ENCODE measurements at regions not wholly inside any gene's neighbourhood (a gene's known extent, or its start where the extent isn't known, plus 50 kb on each side); places are given as distances from the start of the nearest gene placed in this dataset.

DNA sequence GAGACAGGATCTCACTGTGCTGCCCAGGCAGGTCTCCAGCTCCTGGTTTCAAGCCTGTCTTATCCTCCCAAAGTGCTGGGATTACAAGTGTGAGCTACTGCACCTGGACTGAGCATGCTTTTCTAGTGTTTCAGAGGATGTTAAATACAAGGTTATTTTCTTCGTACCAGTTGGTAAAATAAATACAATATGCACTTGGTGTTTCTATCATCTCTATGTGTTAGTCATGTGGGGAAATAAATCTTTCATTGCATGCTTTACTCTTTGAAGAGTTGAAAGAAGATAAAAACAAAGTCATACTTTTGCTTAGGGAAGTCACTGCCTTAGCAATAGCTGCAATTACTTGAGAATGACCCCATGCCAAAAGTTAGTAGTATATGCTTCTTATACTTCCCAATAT, 162.3 kb downstream of the PCDH7 start:
- ATAC-seq (peak; percentile 15; the same call in 1 of the 2 replicates), DNase-seq (ENCODE audit: low read depth, low spot score) (no peak)
- POLR2A ChIA-PET, result interaction anchor here (1.1 to 1.9 kb wide), 2 partner anchors 20 to 21 kb away, joined by 3 to 4 read pairs; no protein-coding TSS in a partner anchor
- RAD21 ChIA-PET (ENCODE audit: low non-redundant PET in 1 of 2, low total read pairs in 2 of 2, uncharacterized antibody in 2 of 2, unreplicated experiment in 2 of 2), result no interaction called here
- no peaks in the 10 kb centered on the region for H4K20me1 ChIP-seq (ENCODE audit: insufficient read depth)
- no peak overlapping the region; the same call in 1 of the 2 replicates for H3K27ac ChIP-seq (ENCODE audit: low read depth, low read length)
- H3K27me3 ChIP-seq (ENCODE audit: insufficient read depth, low read length), result no peaks in the 10 kb centered on the region
- no peak overlapping the region for H2AFZ ChIP-seq (ENCODE audit: low read depth, low read length, poor library complexity, severe bottlenecking)
- H3K4me2 ChIP-seq (ENCODE audit: low read length), result no peak overlapping the region
- no peaks in the 10 kb centered on the region for H3K9me2 ChIP-seq (ENCODE audit: insufficient read depth)
- intact Hi-C loops (cut with micrococcal nuclease), result no loop called here
- peaks cover 0 to 6% of the 10 kb centered on the region in 2 experiments; a peak in 1 of 4 replicates for H3K9me3 ChIP-seq (ENCODE audit: control insufficient read depth in 1 of 2, insufficient read depth in 1 of 2, low read depth in 1 of 2, low read length in 2 of 2)
- H3K36me3 ChIP-seq (ENCODE audit: control insufficient read depth in 1 of 2, insufficient read depth in 2 of 2, low read length in 2 of 2), result peaks cover 0 to 11% of the 10 kb centered on the region in 2 experiments; a peak in 1 of 4 replicates
- no peak overlapping the region for H3K4me3 ChIP-seq (replicated peaks in 1 of 2; ENCODE audit: low read depth in 1 of 2, low read length in 2 of 2)
- CTCF ChIA-PET, result no interaction called here
- peaks cover 51 to 63% of the 10 kb centered on the region in 2 experiments for H3K4me1 ChIP-seq (ENCODE audit: control insufficient read depth in 1 of 2, insufficient read depth in 2 of 2, low read length in 2 of 2)
- no peak for TF ChIP-seq EZH2 (IDR thresholded peaks at IDR 0.05)
- TF ChIP-seq YY1 (IDR thresholded peaks at IDR 0.05; ENCODE audit: extremely low read depth, insufficient replicate concordance, low read depth, low read length), result no peak
- TF ChIP-seq ZNF274 (IDR thresholded peaks at IDR 0.05; ENCODE audit: low read depth, low read length), result no peak
- TF ChIP-seq, protein P1, sequence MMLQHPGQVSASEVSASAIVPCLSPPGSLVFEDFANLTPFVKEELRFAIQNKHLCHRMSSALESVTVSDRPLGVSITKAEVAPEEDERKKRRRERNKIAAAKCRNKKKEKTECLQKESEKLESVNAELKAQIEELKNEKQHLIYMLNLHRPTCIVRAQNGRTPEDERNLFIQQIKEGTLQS (IDR thresholded peaks at IDR 0.05), result no peak
- TF ChIP-seq POLR2AphosphoS5 (IDR thresholded peaks at IDR 0.05; ENCODE audit: low read depth, low read length), result no peak
- TF ChIP-seq, protein P2, sequence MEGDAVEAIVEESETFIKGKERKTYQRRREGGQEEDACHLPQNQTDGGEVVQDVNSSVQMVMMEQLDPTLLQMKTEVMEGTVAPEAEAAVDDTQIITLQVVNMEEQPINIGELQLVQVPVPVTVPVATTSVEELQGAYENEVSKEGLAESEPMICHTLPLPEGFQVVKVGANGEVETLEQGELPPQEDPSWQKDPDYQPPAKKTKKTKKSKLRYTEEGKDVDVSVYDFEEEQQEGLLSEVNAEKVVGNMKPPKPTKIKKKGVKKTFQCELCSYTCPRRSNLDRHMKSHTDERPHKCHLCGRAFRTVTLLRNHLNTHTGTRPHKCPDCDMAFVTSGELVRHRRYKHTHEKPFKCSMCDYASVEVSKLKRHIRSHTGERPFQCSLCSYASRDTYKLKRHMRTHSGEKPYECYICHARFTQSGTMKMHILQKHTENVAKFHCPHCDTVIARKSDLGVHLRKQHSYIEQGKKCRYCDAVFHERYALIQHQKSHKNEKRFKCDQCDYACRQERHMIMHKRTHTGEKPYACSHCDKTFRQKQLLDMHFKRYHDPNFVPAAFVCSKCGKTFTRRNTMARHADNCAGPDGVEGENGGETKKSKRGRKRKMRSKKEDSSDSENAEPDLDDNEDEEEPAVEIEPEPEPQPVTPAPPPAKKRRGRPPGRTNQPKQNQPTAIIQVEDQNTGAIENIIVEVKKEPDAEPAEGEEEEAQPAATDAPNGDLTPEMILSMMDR (IDR thresholded peaks at IDR 0.05 in 2 of 3, conservative IDR thresholded peaks at IDR 0.05 in 1 of 3; ENCODE audit: borderline replicate concordance in 1 of 3, insufficient read depth in 1 of 3, low read depth in 2 of 3, low read length in 2 of 3), result no peak
- TF ChIP-seq, protein P3, sequence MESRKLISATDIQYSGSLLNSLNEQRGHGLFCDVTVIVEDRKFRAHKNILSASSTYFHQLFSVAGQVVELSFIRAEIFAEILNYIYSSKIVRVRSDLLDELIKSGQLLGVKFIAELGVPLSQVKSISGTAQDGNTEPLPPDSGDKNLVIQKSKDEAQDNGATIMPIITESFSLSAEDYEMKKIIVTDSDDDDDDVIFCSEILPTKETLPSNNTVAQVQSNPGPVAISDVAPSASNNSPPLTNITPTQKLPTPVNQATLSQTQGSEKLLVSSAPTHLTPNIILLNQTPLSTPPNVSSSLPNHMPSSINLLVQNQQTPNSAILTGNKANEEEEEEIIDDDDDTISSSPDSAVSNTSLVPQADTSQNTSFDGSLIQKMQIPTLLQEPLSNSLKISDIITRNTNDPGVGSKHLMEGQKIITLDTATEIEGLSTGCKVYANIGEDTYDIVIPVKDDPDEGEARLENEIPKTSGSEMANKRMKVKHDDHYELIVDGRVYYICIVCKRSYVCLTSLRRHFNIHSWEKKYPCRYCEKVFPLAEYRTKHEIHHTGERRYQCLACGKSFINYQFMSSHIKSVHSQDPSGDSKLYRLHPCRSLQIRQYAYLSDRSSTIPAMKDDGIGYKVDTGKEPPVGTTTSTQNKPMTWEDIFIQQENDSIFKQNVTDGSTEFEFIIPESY (IDR thresholded peaks at IDR 0.05; ENCODE audit: extremely low read depth, insufficient replicate concordance, low read length), result no peak
- TF ChIP-seq CBX3 (IDR thresholded peaks at IDR 0.05; ENCODE audit: low read depth), result no peak
- TF ChIP-seq, protein P4, sequence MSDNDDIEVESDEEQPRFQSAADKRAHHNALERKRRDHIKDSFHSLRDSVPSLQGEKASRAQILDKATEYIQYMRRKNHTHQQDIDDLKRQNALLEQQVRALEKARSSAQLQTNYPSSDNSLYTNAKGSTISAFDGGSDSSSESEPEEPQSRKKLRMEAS (IDR thresholded peaks at IDR 0.05), result no peak
- TF ChIP-seq SP1 (IDR thresholded peaks at IDR 0.05; ENCODE audit: low read depth), result no peak
- no peak for TF ChIP-seq SRF (IDR thresholded peaks at IDR 0.05; ENCODE audit: low read depth)
- no peak for TF ChIP-seq CEBPB (IDR thresholded peaks at IDR 0.05; ENCODE audit: low read depth)
- no peak for TF ChIP-seq SIN3A (IDR thresholded peaks at IDR 0.05; ENCODE audit: low read depth)
- H3K9ac ChIP-seq (ENCODE audit: low read length), result no peak overlapping the region
- BruUV-seq (replicated peaks), result no TSS peak
- peaks cover 67% of the 10 kb centered on the region for H3K79me2 ChIP-seq (ENCODE audit: insufficient read depth, low read length)

Data from HCT116 (cell line).